ENCODE measurements at regions not wholly inside any gene's neighbourhood (a gene's known extent, or its start where the extent isn't known, plus 50 kb on each side); places are given as distances from the start of the nearest gene placed in this dataset.
"Not testable (repeated sequence)": the region's sequence is repeated elsewhere in the genome, so short reads cannot be mapped to it uniquely, and the experiment has no call there.

DNA sequence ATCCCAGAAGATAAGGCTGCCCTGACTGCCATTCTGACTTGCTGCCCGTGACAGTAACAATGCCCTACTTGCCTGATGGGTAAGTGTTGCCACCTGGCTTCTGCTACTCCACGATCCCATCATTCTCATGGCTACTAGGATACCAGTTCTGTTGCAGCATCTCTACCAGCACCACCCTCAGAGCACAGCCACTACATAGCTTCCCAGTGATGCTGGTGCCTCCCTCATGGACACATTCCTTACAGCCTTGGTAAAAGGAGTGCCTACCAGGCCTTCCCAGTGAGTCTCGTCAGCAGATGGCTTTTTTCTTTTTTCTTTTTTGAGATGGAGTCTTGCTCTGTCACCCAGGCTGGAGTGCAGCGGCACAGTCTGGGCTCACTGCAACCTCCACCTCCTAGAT is 84.4 kb upstream of the CMKLR1 start:
- DNase-seq (ENCODE audit: low read depth): no peak

GRCh38 chr12:108421082-108421481 is 82.0 kb upstream of the CMKLR1 start:
- not testable (repeated sequence) for DNase-seq (ENCODE audit: low read depth)

GRCh38 chr12:108420421-108420820 is 81.3 kb upstream of the CMKLR1 start:
- not testable (repeated sequence) for DNase-seq (ENCODE audit: low read depth)

DNA sequence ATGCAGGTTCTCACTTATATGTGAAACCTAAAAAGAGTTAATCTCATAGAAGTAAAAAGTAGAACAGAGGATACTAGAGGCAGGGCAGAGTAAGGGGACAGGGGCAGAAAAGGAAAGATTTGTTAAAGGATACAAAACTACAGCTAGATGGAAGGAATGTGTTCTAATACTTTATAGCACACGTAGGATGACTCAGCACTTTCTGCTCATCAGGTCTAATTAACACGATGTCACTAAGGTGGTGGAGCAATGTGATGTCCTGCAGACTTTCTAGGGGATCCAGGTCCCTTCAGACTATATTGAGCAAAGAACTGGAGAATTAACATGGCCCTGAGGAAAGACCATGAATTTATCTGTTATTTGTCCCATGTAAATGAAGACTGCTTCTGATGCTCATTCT is 80.8 kb upstream of the CMKLR1 start:
- no peak for DNase-seq (ENCODE audit: low read depth)

DNA sequence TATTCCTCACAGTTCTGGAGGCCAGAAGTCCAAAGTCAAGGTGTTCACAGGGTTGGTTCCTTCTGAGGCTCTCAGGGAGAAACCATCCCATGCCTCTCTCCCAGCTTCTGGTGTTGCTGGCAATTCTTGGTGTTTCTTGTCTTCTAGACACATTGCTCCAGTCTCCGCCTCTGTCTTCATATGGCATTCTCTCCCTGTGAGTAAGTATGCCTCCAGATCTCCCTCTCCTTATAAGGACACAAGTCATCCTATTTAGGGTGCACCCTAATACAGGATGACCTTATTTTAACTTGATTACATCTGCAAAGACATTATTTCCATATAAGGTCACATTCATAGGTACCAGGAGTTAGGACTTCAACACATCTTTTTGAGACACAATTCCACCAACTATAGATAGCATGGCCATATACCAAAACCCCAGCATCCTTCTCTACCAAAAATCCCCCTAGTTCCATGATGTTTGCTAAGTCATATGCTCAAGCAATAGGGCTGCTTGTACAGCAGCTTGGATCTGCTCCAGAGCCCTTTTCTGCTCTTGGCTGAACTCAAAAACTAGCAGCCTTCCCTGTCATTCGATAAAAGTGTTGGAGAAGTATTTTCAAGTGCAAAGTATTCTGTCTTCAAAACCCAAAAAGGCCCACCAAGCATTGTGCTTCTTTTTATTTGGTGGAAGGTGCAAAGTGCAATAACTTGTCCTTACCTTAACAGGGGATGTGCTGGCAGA is 79.2 kb upstream of the CMKLR1 start:
- no peak for DNase-seq (ENCODE audit: low read depth)

DNA sequence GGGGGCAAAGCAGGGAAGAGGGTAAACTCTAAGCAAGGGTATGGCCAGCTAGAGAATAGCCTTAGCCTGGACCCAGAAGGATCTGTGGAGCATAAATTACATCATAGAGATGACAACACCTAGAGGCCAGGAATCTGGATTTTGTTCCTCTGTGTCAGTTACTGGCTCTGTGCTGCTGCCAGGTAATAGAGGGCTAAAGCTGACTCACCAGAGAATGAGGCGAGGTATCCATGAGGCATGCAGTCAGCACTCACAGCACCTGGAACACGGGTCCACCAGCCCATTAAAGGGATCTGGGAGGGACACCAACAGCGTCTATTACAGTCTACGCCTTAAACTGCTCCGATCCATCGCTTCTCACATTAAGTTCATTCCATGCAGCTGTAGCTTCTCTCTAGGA is 74.9 kb upstream of the CMKLR1 start:
- no peak for DNase-seq (ENCODE audit: low read depth)

DNA sequence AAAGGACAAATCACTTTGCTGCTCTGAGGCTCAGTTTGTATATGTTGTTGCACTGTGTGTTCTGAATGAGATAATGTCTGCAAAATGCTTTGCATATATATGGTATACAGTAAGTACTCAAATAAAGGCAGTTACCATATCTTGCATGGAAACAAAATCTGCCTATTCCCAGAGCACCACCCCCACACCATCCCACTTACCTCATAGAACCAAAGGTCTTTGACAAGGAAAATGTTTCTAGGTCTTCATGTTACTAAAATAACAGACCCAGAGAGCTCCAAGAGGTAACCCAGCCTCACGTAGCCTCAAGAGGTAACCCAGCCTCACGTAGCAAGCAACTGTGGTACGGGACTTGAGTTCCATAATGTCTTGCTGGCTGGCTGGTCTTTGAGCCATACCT is 71.6 kb upstream of the CMKLR1 start:
- no peak for DNase-seq (ENCODE audit: low read depth)

DNA sequence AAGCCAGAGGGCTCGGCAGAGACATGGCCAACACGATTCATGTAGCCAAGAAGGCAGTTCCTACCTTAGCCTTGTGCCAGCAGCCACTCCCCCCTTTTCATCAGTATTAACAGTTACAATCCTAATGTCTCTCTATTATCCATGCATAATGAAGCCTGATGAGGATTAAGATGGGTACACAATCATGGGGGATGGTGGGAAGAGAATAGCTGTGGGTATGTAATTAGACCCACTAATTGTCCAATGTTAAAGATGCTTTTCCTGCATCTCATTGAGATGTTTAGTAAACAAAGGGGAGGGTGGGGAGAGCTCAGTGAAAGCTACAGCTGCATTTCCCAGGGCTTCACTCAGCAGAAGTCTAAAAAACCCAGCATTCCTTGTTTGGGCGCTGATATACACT is 70.4 kb upstream of the CMKLR1 start:
- DNase-seq (ENCODE audit: low read depth): no peak

DNA sequence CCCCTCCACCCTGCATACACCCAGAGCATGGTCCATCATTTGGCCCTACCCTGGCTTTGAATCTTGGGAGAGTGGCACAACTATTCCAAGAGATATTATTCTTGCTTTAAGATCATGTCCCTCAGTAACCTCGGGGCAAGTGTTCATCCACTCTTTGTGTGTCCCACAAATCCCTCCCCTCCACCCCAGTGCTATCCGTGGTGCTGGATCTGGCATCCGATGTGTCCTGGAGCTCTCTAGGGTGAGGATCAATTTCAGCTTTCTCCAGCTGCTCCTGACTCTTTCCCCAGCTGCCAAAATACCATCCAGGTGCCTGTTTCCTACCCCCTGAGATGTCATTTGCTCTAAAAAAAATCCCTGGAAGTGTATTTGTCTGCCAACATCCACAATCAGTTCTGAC is 64.8 kb upstream of the CMKLR1 start:
- DNase-seq (ENCODE audit: low read depth): no peak

DNA sequence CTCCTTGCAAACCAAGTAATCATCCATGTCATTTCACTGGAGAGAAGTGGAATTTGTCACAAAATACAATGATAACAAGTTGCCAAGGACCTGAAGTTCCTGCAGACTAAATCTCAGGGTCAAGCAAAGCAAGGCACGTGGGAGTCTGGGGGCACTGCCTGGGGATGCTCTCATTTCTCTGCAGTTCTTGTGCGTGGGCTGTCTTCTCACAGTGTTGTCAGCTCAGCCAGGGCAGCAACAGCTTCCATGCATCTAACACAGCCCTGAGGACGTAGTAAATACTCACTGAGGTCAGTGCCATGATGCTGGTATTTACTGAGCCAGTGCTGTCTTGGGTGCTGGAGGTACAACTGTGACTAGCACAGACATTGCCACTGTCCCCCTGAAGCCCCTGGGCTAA is 62.9 kb upstream of the CMKLR1 start:
- DNase-seq (ENCODE audit: low read depth): no peak

GRCh38 chr12:108400900-108401480 is 61.9 kb upstream of the CMKLR1 start:
- DNase-seq (ENCODE audit: low read depth): no peak

- no peak for DNase-seq (ENCODE audit: low read depth)
Measured at GRCh38 chr12:108400481-108400880, 61.4 kb upstream of the CMKLR1 start.

- DNase-seq (ENCODE audit: low read depth): no peak
Measured at GRCh38 chr12:108400056-108400455, 60.9 kb upstream of the CMKLR1 start.

DNA sequence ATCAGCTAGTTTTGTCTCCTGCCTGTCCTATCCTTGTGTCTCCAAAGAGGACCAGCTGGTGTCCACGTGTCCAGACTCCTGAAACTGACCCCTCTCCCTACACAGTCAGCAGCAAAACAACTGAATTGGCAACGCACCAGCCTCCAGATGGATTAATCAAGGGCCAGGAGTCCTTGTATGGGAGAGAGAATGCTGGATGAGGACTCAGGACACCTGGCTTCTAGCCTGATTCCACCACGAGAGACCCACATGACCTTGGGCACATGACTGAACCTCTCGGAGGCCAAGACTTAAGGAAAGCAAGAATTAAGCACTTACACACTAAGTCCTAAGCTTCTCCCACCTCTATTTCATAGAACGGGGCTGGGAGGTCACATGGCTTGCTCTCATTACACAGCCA is 60.4 kb upstream of the CMKLR1 start:
- DNase-seq (ENCODE audit: low read depth): no peak

- DNase-seq (ENCODE audit: low read depth): no peak
Measured at GRCh38 chr12:108394196-108394595, 55.1 kb upstream of the CMKLR1 start.

DNA sequence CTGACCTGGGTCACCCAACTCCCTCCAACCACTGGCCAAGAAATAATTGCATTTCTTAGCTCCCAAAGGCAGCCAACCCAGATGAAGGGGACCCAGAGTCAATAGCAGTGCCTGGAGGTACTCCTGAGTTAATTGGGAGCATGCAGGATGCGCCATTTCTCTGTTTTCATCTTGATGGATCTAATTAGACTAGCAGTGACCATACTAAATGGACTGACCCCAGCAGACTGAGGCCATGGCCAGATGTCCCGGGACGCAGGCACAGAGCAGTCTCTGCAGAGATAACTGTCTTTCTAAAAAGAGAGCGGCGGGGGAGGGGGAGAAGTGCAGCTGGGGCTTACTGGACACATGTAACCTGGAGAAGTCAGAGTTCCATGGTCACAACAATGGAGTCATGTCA is 53.2 kb upstream of the CMKLR1 start:
- DNase-seq (ENCODE audit: low read depth): no peak

GRCh38 chr12:108390495-108391203 is 51.5 kb upstream of the CMKLR1 start:
- DNase-seq (ENCODE audit: low read depth): no peak

- DNase-seq (ENCODE audit: low read depth): no peak
Measured at GRCh38 chr12:108389544-108389943, 50.4 kb upstream of the CMKLR1 start.
